ENCODE measurements at regions not wholly inside any gene's neighbourhood (a gene's known extent, or its start where the extent isn't known, plus 50 kb on each side); places are given as distances from the start of the nearest gene placed in this dataset.
A peak's percentile ranks its signal among the peaks of the same experiment; 100 is the strongest.

GRCh38 chr3:81299481-81299880 is 462.0 kb downstream of the GBE1 start:
- DNase-seq (ENCODE audit: low spot score) (no peak), ATAC-seq (no peak)
- intact Hi-C loops (cut with DNase I): no loop called here

GRCh38 chr3:81295906-81296577 is 465.4 kb downstream of the GBE1 start:
- DNase-seq (ENCODE audit: low spot score): no peak
- intact Hi-C loops (cut with DNase I): no loop called here
- ATAC-seq: no peak

GRCh38 chr3:81293156-81293555 is 468.3 kb downstream of the GBE1 start:
- no peak for DNase-seq (ENCODE audit: low spot score)
- no peak for ATAC-seq
- intact Hi-C loops (cut with DNase I): no loop called here

DNA sequence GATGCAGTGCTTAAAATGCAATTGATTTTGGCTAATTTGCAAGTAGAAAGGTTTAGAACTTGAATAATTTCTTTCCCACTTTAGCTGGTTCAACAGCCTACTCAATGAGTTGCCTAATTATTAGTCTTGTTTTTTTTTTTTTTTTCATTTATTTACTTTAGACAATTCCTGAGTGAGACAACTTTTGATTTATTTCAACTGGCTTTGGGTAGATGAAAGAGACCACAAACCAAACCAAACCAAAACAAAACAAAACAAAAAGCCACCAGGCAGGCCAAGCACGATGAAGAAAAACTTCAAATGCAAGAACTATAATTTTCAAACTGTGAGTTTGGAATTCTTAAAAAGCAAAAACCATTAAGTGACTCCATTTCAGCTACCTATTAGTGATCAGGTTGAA is 469.9 kb downstream of the GBE1 start:
- DNase-seq (ENCODE audit: low spot score) (no peak), ATAC-seq (no peak)
- intact Hi-C loops (cut with DNase I): no loop called here

GRCh38 chr3:81289676-81290075 is 471.8 kb downstream of the GBE1 start:
- ATAC-seq (no peak), DNase-seq (ENCODE audit: low spot score) (no peak)
- intact Hi-C loops (cut with DNase I): no loop called here

GRCh38 chr3:81279481-81280379 is 481.7 kb downstream of the GBE1 start:
- intact Hi-C loops (cut with DNase I): no loop called here
- DNase-seq (ENCODE audit: low spot score): no peak
- no peak for ATAC-seq

GRCh38 chr3:81277853-81278252 is 483.6 kb downstream of the GBE1 start:
- no peak for DNase-seq (ENCODE audit: low spot score)
- intact Hi-C loops (cut with DNase I): no loop called here
- ATAC-seq: no peak

DNA sequence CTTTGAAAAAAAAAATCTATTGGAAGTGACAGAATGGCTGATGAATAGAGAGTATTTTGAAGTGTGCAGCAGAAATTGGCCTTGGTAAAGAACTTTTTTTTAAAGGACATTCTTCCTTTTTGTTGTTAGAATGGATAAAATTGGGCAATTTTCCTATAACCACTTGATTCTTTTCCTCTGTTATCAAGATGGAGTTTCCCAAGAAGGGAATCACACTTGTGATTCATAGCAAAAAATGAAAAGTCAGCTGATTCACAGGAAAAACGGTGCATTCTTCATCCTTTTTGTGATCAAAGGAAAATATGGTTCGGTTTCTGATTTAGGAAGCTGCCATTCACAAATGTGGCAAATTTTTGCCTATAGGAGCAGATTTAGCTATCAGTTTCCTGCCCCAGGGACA is 486.8 kb downstream of the GBE1 start:
- intact Hi-C loops (cut with DNase I): no loop called here
- ATAC-seq: no peak

GRCh38 chr3:81270603-81271379 is 490.7 kb downstream of the GBE1 start:
- intact Hi-C loops (cut with DNase I): no loop called here
- ATAC-seq (no peak), DNase-seq (ENCODE audit: low spot score) (no peak)

More for the DNA sequence above, 486.8 kb downstream of the GBE1 start:
- DNase-seq (ENCODE audit: low spot score): no peak

DNA sequence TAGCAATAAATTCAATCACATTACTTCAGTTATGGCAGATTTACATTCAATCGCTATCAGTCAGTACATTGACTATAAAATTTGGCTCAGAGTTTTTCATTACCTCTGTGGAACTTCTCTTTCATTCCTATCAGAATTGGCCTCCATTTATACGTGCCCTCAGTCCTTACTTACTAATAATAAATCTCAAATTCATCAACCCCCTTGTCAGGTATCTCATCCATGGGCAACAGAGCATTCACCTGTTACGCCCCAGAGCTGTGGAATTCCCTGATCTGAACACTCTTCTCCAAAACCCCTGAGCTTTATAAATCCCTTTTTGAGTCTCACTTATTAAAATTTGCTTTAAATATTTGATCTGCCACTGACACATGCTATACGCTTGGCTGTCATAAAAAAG is 492.9 kb downstream of the GBE1 start:
- intact Hi-C loops (cut with DNase I): no loop called here
- DNase-seq (ENCODE audit: low spot score): no peak
- ATAC-seq: no peak

DNA sequence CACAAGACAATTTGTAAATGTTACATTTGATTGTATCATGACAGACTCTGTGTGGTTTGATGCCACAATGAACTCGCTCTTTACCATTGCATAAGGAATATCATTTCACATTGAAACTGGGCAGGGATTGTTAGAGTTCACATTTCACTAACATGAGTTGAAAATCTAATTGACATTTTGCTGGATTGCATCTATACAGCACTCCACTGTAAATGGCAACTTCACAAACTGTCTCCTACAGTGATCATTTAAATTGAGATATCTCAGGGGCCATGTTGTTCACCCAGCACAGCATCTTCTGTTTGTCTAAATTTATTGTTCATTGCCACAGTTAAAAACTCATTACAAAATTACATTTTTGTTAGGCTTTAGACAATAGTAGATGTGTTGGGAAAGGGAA is 499.4 kb downstream of the GBE1 start:
- ATAC-seq: no peak
- intact Hi-C loops (cut with DNase I): no loop called here
- no peak for DNase-seq (ENCODE audit: low spot score)

GRCh38 chr3:81255463-81255862 is 506.0 kb downstream of the GBE1 start:
- no peak for DNase-seq (ENCODE audit: low spot score)
- no peak for ATAC-seq
- intact Hi-C loops (cut with DNase I): no loop called here

- intact Hi-C loops (cut with DNase I): no loop called here
- ATAC-seq: no peak
Observed at GRCh38 chr3:81251096-81251495, 510.3 kb downstream of the GBE1 start.

DNA sequence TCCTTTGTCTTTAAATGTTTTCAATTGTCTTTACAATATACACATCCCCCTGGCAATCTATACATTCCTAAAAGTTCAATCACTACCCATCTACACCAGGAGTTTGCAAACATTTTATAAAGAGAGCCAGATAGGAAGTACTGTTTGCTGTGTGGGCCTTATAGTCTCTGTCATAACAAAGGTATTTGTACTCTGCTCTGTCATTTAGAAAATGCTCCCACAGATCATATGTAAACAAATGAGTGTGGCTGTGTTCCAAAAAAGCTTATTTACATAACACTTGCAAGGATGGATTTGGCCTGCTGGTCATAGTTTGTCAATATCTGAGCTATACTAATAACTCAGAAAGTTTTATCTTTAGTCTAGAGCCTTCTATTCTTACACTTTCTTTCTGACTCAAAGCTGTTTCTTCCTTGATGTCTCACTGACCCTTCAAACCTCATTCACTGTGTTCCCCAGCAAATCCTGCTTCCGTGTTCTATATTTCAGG is 511.9 kb downstream of the GBE1 start:
- DNase-seq (ENCODE audit: low spot score) (no peak), ATAC-seq (no peak)
- intact Hi-C loops (cut with DNase I): no loop called here

More at GRCh38 chr3:81251096-81251495, 510.3 kb downstream of the GBE1 start:
- DNase-seq (ENCODE audit: low spot score): no peak

GRCh38 chr3:81245501-81245900 is 515.9 kb downstream of the GBE1 start:
- intact Hi-C loops (cut with DNase I): no loop called here
- DNase-seq (ENCODE audit: low spot score): no peak
- ATAC-seq: no peak

GRCh38 chr3:81245043-81245442 is 516.4 kb downstream of the GBE1 start:
- intact Hi-C loops (cut with DNase I): no loop called here
- ATAC-seq (peak; percentile 41), DNase-seq (ENCODE audit: low spot score) (no peak)

DNA sequence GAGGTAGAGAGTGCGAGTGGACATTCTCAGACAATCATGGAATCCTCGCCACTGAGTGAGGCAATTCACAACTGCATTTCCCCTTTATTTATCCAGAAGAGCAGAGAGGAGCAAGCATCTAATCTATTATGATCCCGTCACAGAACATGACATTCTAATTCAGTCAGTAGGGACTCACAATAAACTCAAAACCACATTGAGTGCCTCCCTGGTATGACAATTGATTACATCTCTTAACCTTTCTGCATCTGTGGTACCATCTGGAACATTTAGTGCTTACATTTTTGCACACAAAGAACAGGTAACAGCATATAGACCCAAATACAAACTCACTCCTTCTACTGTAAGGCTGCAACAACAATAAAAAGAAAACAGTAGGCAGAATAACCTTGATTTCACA is 517.2 kb downstream of the GBE1 start:
- intact Hi-C loops (cut with DNase I): no loop called here
- DNase-seq (ENCODE audit: low spot score) (no peak), ATAC-seq (no peak)

DNA sequence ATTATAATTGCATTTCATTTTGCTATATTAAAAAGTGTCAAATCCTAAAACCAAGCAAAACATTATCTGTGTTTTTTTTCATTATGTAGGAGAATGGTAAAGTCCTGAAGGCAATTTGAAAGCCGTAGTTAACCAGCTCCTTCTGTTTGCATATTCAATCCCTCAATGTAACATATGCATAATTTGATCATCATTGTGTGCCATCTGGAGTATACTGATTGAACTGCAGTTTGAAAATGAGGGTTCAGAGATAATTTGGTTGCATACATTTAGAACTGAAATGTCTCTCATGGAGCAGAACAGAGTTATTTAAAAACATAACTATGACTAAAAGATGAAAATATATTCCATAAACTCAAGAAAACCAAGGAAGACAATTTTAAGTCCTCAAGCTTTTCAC is 518.6 kb downstream of the GBE1 start:
- no peak for ATAC-seq
- DNase-seq (ENCODE audit: low spot score): no peak
- intact Hi-C loops (cut with DNase I): no loop called here

DNA sequence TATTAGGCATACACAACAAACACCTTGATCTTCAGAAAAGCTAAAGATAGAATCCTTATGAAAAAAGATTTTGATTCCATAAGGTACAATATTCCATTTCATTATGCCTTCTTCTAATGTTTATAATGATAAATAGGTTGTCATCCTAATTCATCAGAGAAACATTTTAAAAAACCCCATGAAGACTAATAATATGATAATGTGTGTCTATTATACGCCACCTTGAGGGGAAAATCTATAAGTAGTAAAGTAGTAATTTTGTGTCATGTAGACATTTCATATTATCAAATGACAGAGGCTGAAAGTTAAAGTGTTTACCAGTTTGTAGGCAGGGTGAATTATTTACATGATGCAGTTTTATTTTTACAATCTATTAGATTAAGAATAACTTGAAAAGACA is 524.3 kb downstream of the GBE1 start:
- ATAC-seq: no peak
- no peak for DNase-seq (ENCODE audit: low spot score)

GRCh38 chr3:81218023-81218422 is 543.4 kb downstream of the GBE1 start:
- intact Hi-C loops (cut with DNase I): no loop called here
- ATAC-seq (no peak), DNase-seq (ENCODE audit: low spot score) (no peak)

More for the DNA sequence above, 524.3 kb downstream of the GBE1 start:
- intact Hi-C loops (cut with DNase I): no loop called here

Data from sciatic nerve (tissue), 2 donors.